Hepatocyte (in vitro differentiated cells): ENCODE measurements at regions not wholly inside any gene's neighbourhood (a gene's known extent, or its start where the extent isn't known, plus 50 kb on each side); places are given as distances from the start of the nearest gene placed in this dataset.

Experiments
- EZH2 ChIP-seq: fragments of 200-600 bp; sonication (generic); IDR thresholded peaks from 2 replicates; pipeline ENCODE4 v1.6.1; 2016; ENCODE audit warnings: antibody characterized with exemption, mild to moderate bottlenecking, borderline replicate concordance
- EZH2phosphoT487 ChIP-seq: fragments of 200-600 bp; sonication (generic); IDR thresholded peaks from one replicate; pipeline ENCODE4 v1.6.1; 2018; ENCODE audit warnings: antibody characterized with exemption, mild to moderate bottlenecking, low read depth, moderate library complexity; ENCODE audit not compliant: unreplicated experiment, severe bottlenecking
- TF ChIP-seq, protein P1 (sequence below): fragments of 200-600 bp; sonication (generic); IDR thresholded peaks from 2 replicates; pipeline ENCODE4 v1.5.1; 2016; ENCODE audit warnings: antibody characterized with exemption, mild to moderate bottlenecking; ENCODE audit not compliant: poor library complexity

DNA sequence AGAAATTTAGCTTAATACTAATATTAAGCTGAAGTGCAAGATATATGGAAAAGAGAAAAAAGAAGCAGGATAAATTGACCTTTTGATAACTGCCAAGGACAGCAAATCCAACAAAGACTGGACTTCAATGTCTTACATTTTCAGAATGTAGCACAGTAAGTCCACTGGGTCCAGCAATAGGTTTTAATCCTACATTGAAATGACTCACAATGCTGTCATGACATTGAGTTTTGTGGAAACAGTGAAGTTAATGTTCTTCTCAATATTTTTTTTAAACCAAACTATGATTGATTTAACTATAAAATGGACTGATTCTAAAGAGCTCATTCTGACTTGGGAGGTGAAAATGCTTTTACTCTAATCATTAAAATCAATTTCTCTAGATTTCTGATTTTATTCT, 166.6 kb upstream of the ZNF717 start:
- TF ChIP-seq, protein P1, sequence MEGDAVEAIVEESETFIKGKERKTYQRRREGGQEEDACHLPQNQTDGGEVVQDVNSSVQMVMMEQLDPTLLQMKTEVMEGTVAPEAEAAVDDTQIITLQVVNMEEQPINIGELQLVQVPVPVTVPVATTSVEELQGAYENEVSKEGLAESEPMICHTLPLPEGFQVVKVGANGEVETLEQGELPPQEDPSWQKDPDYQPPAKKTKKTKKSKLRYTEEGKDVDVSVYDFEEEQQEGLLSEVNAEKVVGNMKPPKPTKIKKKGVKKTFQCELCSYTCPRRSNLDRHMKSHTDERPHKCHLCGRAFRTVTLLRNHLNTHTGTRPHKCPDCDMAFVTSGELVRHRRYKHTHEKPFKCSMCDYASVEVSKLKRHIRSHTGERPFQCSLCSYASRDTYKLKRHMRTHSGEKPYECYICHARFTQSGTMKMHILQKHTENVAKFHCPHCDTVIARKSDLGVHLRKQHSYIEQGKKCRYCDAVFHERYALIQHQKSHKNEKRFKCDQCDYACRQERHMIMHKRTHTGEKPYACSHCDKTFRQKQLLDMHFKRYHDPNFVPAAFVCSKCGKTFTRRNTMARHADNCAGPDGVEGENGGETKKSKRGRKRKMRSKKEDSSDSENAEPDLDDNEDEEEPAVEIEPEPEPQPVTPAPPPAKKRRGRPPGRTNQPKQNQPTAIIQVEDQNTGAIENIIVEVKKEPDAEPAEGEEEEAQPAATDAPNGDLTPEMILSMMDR = no peak
- TF ChIP-seq EZH2phosphoT487 (no peak), EZH2 (no peak)
